C4-2B (cell line): ENCODE measurements at regions not wholly inside any gene's neighbourhood (a gene's known extent, or its start where the extent isn't known, plus 50 kb on each side); places are given as distances from the start of the nearest gene placed in this dataset.

Source experiments
- H3K27ac ChIP-seq: fragments of 450-650 bp; 2 replicates; pipeline ENCODE4 v1.5.1; 2017
- CTCF ChIP-seq: fragments of 450-650 bp; conservative IDR thresholded peaks from 2 replicates; pipeline ENCODE4 v1.5.1; 2017; ENCODE audit warnings: mild to moderate bottlenecking
- ZFX ChIP-seq: fragments of 450-650 bp; IDR thresholded peaks from 2 replicates; pipeline ENCODE4 v1.6.1; 2017

GRCh38 chr12:24723759-24724158 lies 225.1 kb downstream of the BCAT1 start:
- H3K27ac ChIP-seq: no peak overlapping the region
- TF ChIP-seq CTCF: no peak
- no peak for TF ChIP-seq ZFX

GRCh38 chr12:24721191-24721590 lies 227.7 kb downstream of the BCAT1 start:
- no peak for TF ChIP-seq ZFX

GRCh38 chr12:24719293-24719721 lies 229.6 kb downstream of the BCAT1 start:
- TF ChIP-seq CTCF (no peak), ZFX (no peak)
- H3K27ac ChIP-seq: no peak overlapping the region

More at GRCh38 chr12:24721191-24721590, 227.7 kb downstream of the BCAT1 start:
- no peak overlapping the region for H3K27ac ChIP-seq

GRCh38 chr12:24718617-24719016 lies 230.3 kb downstream of the BCAT1 start:
- no peak overlapping the region for H3K27ac ChIP-seq
- TF ChIP-seq CTCF (no peak), ZFX (no peak)

GRCh38 chr12:24714237-24714636 lies 234.7 kb downstream of the BCAT1 start:
- H3K27ac ChIP-seq: no peak overlapping the region
- TF ChIP-seq CTCF: no peak
- no peak for TF ChIP-seq ZFX

GRCh38 chr12:24711056-24712008 lies 237.6 kb downstream of the BCAT1 start:
- no peak overlapping the region for H3K27ac ChIP-seq
- TF ChIP-seq ZFX: no peak
- no peak for TF ChIP-seq CTCF

- TF ChIP-seq ZFX (no peak), CTCF (no peak)
- H3K27ac ChIP-seq: no peak overlapping the region
Observed at GRCh38 chr12:24709216-24709615, 239.7 kb downstream of the BCAT1 start.
